ENCODE measurements at regions not wholly inside any gene's neighbourhood (a gene's known extent, or its start where the extent isn't known, plus 50 kb on each side); places are given as distances from the start of the nearest gene placed in this dataset.

DNA sequence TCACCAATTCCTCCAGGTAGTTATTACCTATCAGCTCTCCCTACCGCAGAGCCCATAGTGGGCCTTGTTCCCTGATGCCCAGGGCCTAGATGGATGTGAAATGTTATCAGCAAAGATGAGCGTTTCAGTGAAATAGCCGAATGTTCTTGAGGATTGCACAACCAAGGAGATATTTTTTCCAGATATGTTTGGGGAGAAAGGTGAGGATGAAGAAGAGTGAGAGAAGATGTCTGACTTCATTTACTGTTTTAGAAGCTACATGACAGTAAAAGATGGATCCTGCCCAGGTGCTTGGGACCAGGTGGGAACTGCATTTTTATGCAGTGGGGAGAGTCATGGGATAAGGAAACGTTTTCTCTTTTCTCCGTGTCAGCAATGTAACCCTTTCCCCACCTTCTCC, 231.7 kb upstream of the C1orf174 start:
- Histone ChIP-seq H3K79me2 (ENCODE audit: insufficient read depth, low read length) (no peaks in the 10 kb centered on the region), H3K27ac (ENCODE audit: low read length) (no peak overlapping the region), H2AFZ (ENCODE audit: low read depth, low read length) (no peak overlapping the region), H3K9me3 (ENCODE audit: insufficient read depth, low read length, severe bottlenecking) (peaks cover 10% of the 10 kb centered on the region), H3K36me3 (ENCODE audit: insufficient read depth, low read length) (no peaks in the 10 kb centered on the region), H3K4me3 (ENCODE audit: low read depth in 1 of 2, low read length in 2 of 2) (no peak overlapping the region), H3K9ac (ENCODE audit: low read depth, low read length) (no peak overlapping the region), H3K4me2 (ENCODE audit: insufficient read depth, low read length) (no peak overlapping the region), H3K4me1 (ENCODE audit: insufficient read depth, low read length) (no peaks in the 10 kb centered on the region), H4K20me1 (ENCODE audit: insufficient read depth, low read length) (no peaks in the 10 kb centered on the region), H3K27me3 (ENCODE audit: insufficient read depth, low read length, poor library complexity) (no peaks in the 10 kb centered on the region)
- ATAC-seq (ENCODE audit: insufficient read depth, low read depth) (no peak), DNase-seq (no peak)
- no peak for TF ChIP-seq EZH2 (IDR thresholded peaks at IDR 0.05; ENCODE audit: borderline replicate concordance, low read depth, low read length, severe bottlenecking)
- TF ChIP-seq, protein P1, sequence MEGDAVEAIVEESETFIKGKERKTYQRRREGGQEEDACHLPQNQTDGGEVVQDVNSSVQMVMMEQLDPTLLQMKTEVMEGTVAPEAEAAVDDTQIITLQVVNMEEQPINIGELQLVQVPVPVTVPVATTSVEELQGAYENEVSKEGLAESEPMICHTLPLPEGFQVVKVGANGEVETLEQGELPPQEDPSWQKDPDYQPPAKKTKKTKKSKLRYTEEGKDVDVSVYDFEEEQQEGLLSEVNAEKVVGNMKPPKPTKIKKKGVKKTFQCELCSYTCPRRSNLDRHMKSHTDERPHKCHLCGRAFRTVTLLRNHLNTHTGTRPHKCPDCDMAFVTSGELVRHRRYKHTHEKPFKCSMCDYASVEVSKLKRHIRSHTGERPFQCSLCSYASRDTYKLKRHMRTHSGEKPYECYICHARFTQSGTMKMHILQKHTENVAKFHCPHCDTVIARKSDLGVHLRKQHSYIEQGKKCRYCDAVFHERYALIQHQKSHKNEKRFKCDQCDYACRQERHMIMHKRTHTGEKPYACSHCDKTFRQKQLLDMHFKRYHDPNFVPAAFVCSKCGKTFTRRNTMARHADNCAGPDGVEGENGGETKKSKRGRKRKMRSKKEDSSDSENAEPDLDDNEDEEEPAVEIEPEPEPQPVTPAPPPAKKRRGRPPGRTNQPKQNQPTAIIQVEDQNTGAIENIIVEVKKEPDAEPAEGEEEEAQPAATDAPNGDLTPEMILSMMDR (IDR thresholded peaks at IDR 0.05; ENCODE audit: borderline replicate concordance, extremely low read depth, low read length, poor library complexity, severe bottlenecking), result no peak

DNA sequence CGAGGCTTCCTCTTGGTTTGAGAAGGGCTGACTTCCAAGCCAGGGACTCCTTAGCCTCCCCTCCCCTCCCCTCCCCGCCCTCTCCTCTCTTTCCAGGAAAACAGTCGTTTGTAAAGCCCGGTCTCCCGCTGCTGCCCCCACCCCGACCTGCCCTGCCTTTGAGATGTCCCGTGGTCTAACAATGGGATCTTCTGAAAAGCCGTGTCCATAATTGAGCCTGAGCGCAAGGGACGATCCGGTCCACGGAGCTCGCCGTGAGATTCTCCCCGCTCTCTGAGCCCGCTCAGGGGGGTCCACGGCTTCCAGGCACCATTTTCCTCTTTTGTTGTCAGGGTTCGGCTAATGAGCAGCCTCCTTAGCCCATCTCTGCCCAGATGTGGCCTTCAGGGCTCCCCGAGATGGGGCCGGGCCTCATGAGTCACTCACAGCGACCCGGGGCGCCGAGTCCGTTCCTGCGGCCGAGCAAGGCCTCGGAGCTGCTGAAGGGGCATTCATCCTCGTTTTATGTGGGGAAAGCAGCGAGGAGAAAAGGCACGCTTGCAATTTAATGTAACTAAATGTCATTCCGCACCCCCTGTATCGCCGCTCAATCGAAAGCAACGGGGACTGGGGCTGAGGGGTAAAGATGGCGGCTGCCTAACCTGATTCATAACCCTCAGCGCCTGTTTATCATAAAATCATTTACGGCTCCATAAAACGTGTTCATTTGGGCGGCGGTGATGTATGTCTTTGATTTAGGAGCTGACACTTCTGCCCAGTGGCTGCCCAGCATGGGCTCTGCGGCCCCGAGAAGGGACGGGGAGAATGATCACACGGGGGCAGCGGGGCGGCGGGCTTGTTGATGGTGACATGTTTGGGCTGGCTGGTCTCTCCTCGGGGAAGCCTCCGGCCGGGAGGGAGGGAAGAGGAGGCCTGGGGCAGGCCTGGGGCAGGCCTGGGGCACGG, 232.6 kb upstream of the C1orf174 start:
- ATAC-seq (ENCODE audit: insufficient read depth, low read depth), result no peak
- no peaks in the 10 kb centered on the region for H3K79me2 ChIP-seq (ENCODE audit: insufficient read depth, low read length)
- no peaks in the 10 kb centered on the region for H3K4me1 ChIP-seq (ENCODE audit: insufficient read depth, low read length)
- H3K36me3 ChIP-seq (ENCODE audit: insufficient read depth, low read length), result no peaks in the 10 kb centered on the region
- TF ChIP-seq, protein P1 (IDR thresholded peaks at IDR 0.05; ENCODE audit: borderline replicate concordance, extremely low read depth, low read length, poor library complexity, severe bottlenecking), result no peak
- TF ChIP-seq EZH2 (IDR thresholded peaks at IDR 0.05; ENCODE audit: borderline replicate concordance, low read depth, low read length, severe bottlenecking), result no peak
- DNase-seq, result no peak
- H3K4me3 ChIP-seq (ENCODE audit: low read depth in 1 of 2, low read length in 2 of 2), result no peak overlapping the region
- no peaks in the 10 kb centered on the region for H4K20me1 ChIP-seq (ENCODE audit: insufficient read depth, low read length)
- H3K4me2 ChIP-seq (ENCODE audit: insufficient read depth, low read length), result no peak overlapping the region
- peaks cover 11% of the 10 kb centered on the region for H3K9me3 ChIP-seq (ENCODE audit: insufficient read depth, low read length, severe bottlenecking)
- H3K27ac ChIP-seq (ENCODE audit: low read length), result no peak overlapping the region
- H3K9ac ChIP-seq (ENCODE audit: low read depth, low read length), result no peak overlapping the region
- H3K27me3 ChIP-seq (ENCODE audit: insufficient read depth, low read length, poor library complexity), result no peaks in the 10 kb centered on the region
- no peak overlapping the region for H2AFZ ChIP-seq (ENCODE audit: low read depth, low read length)

DNA sequence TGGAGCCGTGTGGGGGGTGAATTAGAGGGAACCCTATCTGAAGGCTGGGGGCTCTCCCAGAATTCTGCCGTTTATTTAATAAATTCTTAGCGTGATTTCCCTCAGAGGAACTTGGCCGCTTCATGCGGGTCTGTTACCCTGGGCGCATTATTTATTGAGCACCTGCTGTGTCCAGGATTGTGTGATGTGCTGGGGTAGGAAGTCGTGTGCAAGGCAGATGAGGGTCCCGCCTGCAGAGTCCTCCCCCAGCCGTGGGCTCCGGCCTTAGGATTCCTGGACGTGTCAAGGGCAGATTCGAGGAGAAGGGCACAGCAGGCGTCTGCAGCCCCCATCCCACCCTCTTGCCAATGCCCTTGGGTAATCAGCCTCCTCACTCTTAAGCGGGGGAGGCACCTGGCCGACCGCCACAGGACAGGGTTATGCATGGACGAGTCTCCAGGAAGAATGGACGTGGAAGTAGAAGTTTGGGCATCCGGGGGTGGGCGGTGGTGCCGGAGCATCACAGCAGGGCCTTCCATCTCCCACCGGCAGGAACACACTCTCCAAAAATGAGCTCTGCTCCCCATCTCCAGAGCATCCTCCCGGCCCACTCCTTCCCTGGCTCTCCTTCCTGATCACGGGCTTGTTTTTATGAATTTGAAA, 233.3 kb upstream of the C1orf174 start:
- H3K79me2 ChIP-seq (ENCODE audit: insufficient read depth, low read length), result no peaks in the 10 kb centered on the region
- no peak overlapping the region for H2AFZ ChIP-seq (ENCODE audit: low read depth, low read length)
- no peak overlapping the region for H3K9ac ChIP-seq (ENCODE audit: low read depth, low read length)
- H3K9me3 ChIP-seq (ENCODE audit: insufficient read depth, low read length, severe bottlenecking), result peaks cover 11% of the 10 kb centered on the region
- no peaks in the 10 kb centered on the region for H3K4me1 ChIP-seq (ENCODE audit: insufficient read depth, low read length)
- H3K27me3 ChIP-seq (ENCODE audit: insufficient read depth, low read length, poor library complexity), result no peaks in the 10 kb centered on the region
- no peak overlapping the region for H3K4me2 ChIP-seq (ENCODE audit: insufficient read depth, low read length)
- no peaks in the 10 kb centered on the region for H3K36me3 ChIP-seq (ENCODE audit: insufficient read depth, low read length)
- TF ChIP-seq, protein P1 (IDR thresholded peaks at IDR 0.05; ENCODE audit: borderline replicate concordance, extremely low read depth, low read length, poor library complexity, severe bottlenecking), result no peak
- no peak for TF ChIP-seq EZH2 (IDR thresholded peaks at IDR 0.05; ENCODE audit: borderline replicate concordance, low read depth, low read length, severe bottlenecking)
- H3K4me3 ChIP-seq (ENCODE audit: low read depth in 1 of 2, low read length in 2 of 2), result no peak overlapping the region
- ATAC-seq (ENCODE audit: insufficient read depth, low read depth), result no peak
- H4K20me1 ChIP-seq (ENCODE audit: insufficient read depth, low read length), result no peaks in the 10 kb centered on the region
- no peak for DNase-seq
- H3K27ac ChIP-seq (ENCODE audit: low read length), result no peak overlapping the region

Measured in DND-41 (cell line).